ENCODE measurements at regions not wholly inside any gene's neighbourhood (a gene's known extent, or its start where the extent isn't known, plus 50 kb on each side); places are given as distances from the start of the nearest gene placed in this dataset.

DNA sequence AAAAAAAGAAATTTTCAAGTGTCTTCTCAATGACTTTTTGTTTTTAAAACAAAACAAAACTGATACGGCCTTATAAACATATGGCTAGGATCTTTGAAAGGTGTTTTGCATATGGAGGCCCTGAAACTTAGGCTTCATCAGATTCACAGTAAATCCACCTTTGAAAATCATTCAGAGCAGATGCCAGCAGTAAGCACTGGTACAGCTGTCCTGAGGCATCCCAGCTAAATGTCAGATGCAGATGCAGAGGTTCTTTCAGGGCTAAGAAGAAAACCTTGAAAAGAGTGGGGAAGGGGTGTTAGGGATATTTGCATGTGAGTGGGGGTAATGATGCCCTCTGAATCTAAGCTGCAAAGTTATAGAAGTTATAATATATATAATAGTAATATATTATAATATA is 56.2 kb upstream of the GNG12 start:
- TF ChIP-seq, protein P1, sequence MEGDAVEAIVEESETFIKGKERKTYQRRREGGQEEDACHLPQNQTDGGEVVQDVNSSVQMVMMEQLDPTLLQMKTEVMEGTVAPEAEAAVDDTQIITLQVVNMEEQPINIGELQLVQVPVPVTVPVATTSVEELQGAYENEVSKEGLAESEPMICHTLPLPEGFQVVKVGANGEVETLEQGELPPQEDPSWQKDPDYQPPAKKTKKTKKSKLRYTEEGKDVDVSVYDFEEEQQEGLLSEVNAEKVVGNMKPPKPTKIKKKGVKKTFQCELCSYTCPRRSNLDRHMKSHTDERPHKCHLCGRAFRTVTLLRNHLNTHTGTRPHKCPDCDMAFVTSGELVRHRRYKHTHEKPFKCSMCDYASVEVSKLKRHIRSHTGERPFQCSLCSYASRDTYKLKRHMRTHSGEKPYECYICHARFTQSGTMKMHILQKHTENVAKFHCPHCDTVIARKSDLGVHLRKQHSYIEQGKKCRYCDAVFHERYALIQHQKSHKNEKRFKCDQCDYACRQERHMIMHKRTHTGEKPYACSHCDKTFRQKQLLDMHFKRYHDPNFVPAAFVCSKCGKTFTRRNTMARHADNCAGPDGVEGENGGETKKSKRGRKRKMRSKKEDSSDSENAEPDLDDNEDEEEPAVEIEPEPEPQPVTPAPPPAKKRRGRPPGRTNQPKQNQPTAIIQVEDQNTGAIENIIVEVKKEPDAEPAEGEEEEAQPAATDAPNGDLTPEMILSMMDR (conservative IDR thresholded peaks at IDR 0.05; ENCODE audit: low read depth, low read length) = no peak
- no peak for TF ChIP-seq EZH2 (IDR thresholded peaks at IDR 0.05; ENCODE audit: borderline replicate concordance, low read depth, low read length, poor library complexity, severe bottlenecking)
